ENCODE measurements at regions not wholly inside any gene's neighbourhood (a gene's known extent, or its start where the extent isn't known, plus 50 kb on each side); places are given as distances from the start of the nearest gene placed in this dataset.

- Histone ChIP-seq H3K36me3 (ENCODE audit: insufficient read depth in 1 of 2, low read depth in 1 of 2) (no peaks in the 10 kb centered on the region), H3K4me1 (no peaks in the 10 kb centered on the region), H3K4me3 (no peak overlapping the region), H3K27ac (no peak overlapping the region), H3K9me3 (peaks cover 12% of the 10 kb centered on the region), H3K27me3 (ENCODE audit: insufficient read depth in 3 of 3, low read length in 2 of 3) (no peaks in the 10 kb centered on the region)
- 81 to 89% (median 85%) methylated on average over 1 of the region's 1 CpG for WGBS, 3 donors
- ATAC-seq (no peak), DNase-seq (no peak)
- intact Hi-C loops (cut with DNase I) = no loop called here
- TF ChIP-seq CTCF (IDR thresholded peaks at IDR 0.05) = no peak
Measured at GRCh38 chr13:83215627-83216026, 666.6 kb downstream of the SLITRK1 start.

GRCh38 chr13:83214452-83214851 is 667.8 kb downstream of the SLITRK1 start:
- TF ChIP-seq CTCF (IDR thresholded peaks at IDR 0.05) = no peak
- DNase-seq (no peak), ATAC-seq (no peak)

GRCh38 chr13:83211301-83211700 is 671.0 kb downstream of the SLITRK1 start:
- no peak for ATAC-seq
- Histone ChIP-seq H3K27me3 (ENCODE audit: insufficient read depth in 3 of 3, low read length in 2 of 3) (no peaks in the 10 kb centered on the region), H3K27ac (no peak overlapping the region), H3K36me3 (ENCODE audit: insufficient read depth in 1 of 2, low read depth in 1 of 2) (no peaks in the 10 kb centered on the region), H3K9me3 (peaks cover 15% of the 10 kb centered on the region), H3K4me1 (no peaks in the 10 kb centered on the region), H3K4me3 (no peak overlapping the region)
- WGBS, 3 donors = 67 to 70% (median 68%) methylated on average over 1 of the region's 1 CpG
- intact Hi-C loops (cut with DNase I) = loop anchor here in 1 of 2 donors (5.0 kb wide), 1 partner anchor 1971 kb away; no protein-coding TSS in a partner anchor
- no peak for TF ChIP-seq CTCF (IDR thresholded peaks at IDR 0.05)
- no peak for DNase-seq

More at GRCh38 chr13:83214452-83214851, 667.8 kb downstream of the SLITRK1 start:
- peaks cover 12% of the 10 kb centered on the region for H3K9me3 ChIP-seq
- H3K36me3 ChIP-seq (ENCODE audit: insufficient read depth in 1 of 2, low read depth in 1 of 2) = no peaks in the 10 kb centered on the region
- H3K27ac ChIP-seq = no peak overlapping the region
- no peak overlapping the region for H3K4me3 ChIP-seq
- intact Hi-C loops (cut with DNase I) = loop anchor here in 1 of 2 donors (5.0 kb wide), 1 partner anchor 1968 kb away; no protein-coding TSS in a partner anchor
- no peaks in the 10 kb centered on the region for H3K4me1 ChIP-seq
- WGBS, 3 donors = 55 to 63% (median 63%) methylated on average over 1 of the region's 1 CpG
- no peaks in the 10 kb centered on the region for H3K27me3 ChIP-seq (ENCODE audit: insufficient read depth in 3 of 3, low read length in 2 of 3)

GRCh38 chr13:83204886-83205285 is 677.4 kb downstream of the SLITRK1 start:
- Histone ChIP-seq H3K4me1 (no peaks in the 10 kb centered on the region), H3K9me3 (peaks cover 3% of the 10 kb centered on the region), H3K27ac (no peak overlapping the region), H3K4me3 (no peak overlapping the region), H3K36me3 (ENCODE audit: insufficient read depth in 1 of 2, low read depth in 1 of 2) (no peaks in the 10 kb centered on the region), H3K27me3 (ENCODE audit: insufficient read depth in 3 of 3, low read length in 2 of 3) (no peaks in the 10 kb centered on the region)
- ATAC-seq = no peak
- 73 to 89% (median 84%) methylated on average over 3 of the region's 3 CpGs for WGBS, 3 donors
- no peak for TF ChIP-seq CTCF (IDR thresholded peaks at IDR 0.05)
- intact Hi-C loops (cut with DNase I) = no loop called here
- no peak for DNase-seq

GRCh38 chr13:83201506-83201905 is 680.8 kb downstream of the SLITRK1 start:
- Histone ChIP-seq H3K36me3 (ENCODE audit: insufficient read depth in 1 of 2, low read depth in 1 of 2) (no peaks in the 10 kb centered on the region), H3K4me3 (no peak overlapping the region), H3K27ac (no peak overlapping the region), H3K9me3 (no peaks in the 10 kb centered on the region), H3K27me3 (ENCODE audit: insufficient read depth in 3 of 3, low read length in 2 of 3) (no peaks in the 10 kb centered on the region), H3K4me1 (no peaks in the 10 kb centered on the region)
- ATAC-seq (no peak), DNase-seq (no peak)
- intact Hi-C loops (cut with DNase I) = no loop called here
- WGBS, 3 donors = 43 to 51% (median 44%) methylated on average over 3 of the region's 3 CpGs
- no peak for TF ChIP-seq CTCF (IDR thresholded peaks at IDR 0.05)
